ENCODE measurements at regions not wholly inside any gene's neighbourhood (a gene's known extent, or its start where the extent isn't known, plus 50 kb on each side); places are given as distances from the start of the nearest gene placed in this dataset.

GRCh38 chr2:222780051-222780450 lies 80.8 kb upstream of the ACSL3 start:
- no CpG with 5 or more reads among the region's 4 CpGs for WGBS (ENCODE audit: extremely low coverage, insufficient read length, low lambda C conversion rate)
- Histone ChIP-seq H4K5ac (ENCODE audit: insufficient read length, low read depth, low read length) (no peak overlapping the region), H3K79me1 (ENCODE audit: insufficient read depth, low read depth, low read length, poor library complexity, severe bottlenecking) (no peaks in the 10 kb centered on the region), H2AFZ (ENCODE audit: low read length) (no peak overlapping the region), H3K27ac (ENCODE audit: insufficient read length, low read depth, low read length) (no peak overlapping the region), H3K27me3 (ENCODE audit: insufficient read depth, low read length) (no peaks in the 10 kb centered on the region), H3K56ac (ENCODE audit: insufficient read length, low read depth, low read length) (no peak overlapping the region), H2BK120ac (ENCODE audit: low read depth, low read length, poor library complexity, severe bottlenecking) (no peak overlapping the region), H2BK12ac (ENCODE audit: insufficient read length, low read depth, low read length) (no peak overlapping the region), H3K79me2 (ENCODE audit: insufficient read depth, low read length) (no peaks in the 10 kb centered on the region), H3K23ac (ENCODE audit: insufficient read length, low read depth, low read length) (no peak overlapping the region), H3K9ac (ENCODE audit: extremely low read depth, insufficient read length, low read length) (no peak overlapping the region), H3K18ac (ENCODE audit: insufficient read length, low read depth, low read length) (no peak overlapping the region), H4K91ac (ENCODE audit: insufficient read length, low read depth, low read length) (no peak overlapping the region), H3K14ac (ENCODE audit: insufficient read depth, low read length) (no peak overlapping the region), H3T11ph (ENCODE audit: low read length) (no peak overlapping the region), H2BK15ac (ENCODE audit: low read depth, low read length) (no peak overlapping the region), H3K4ac (ENCODE audit: low read depth, low read length) (no peak overlapping the region), H3K4me1 (ENCODE audit: insufficient read depth, low read length) (no peaks in the 10 kb centered on the region), H2BK5ac (ENCODE audit: insufficient read length, low read length) (no peak overlapping the region), H3K4me2 (ENCODE audit: insufficient read depth, insufficient read length, low read length) (no peak overlapping the region), H3K23me2 (ENCODE audit: insufficient read length, low read depth, low read length, poor library complexity, severe bottlenecking) (no peaks in the 10 kb centered on the region), H2BK20ac (ENCODE audit: low read depth, low read length, poor library complexity, severe bottlenecking) (no peak overlapping the region), H2AK5ac (ENCODE audit: insufficient read length, low read length) (no peak overlapping the region), H3K9me3 (ENCODE audit: control insufficient read depth, low read depth, low read length) (no peaks in the 10 kb centered on the region), H4K20me1 (ENCODE audit: control insufficient read depth, insufficient read depth, insufficient read length) (no peaks in the 10 kb centered on the region), H4K8ac (replicated peaks; ENCODE audit: insufficient read length, low read depth, low read length) (no peak overlapping the region)
- no peak overlapping the region for H3K4me3 Mint-ChIP-seq
- peaks cover 0 to under 1% of the 10 kb centered on the region in 2 experiments; a peak in 3 of 4 replicates for H3K4me1 Mint-ChIP-seq
- TF ChIP-seq CTCF (conservative IDR thresholded peaks at IDR 0.05), result no peak
- H3K36me3 Mint-ChIP-seq (ENCODE audit: insufficient read depth in 1 of 3, low read depth in 3 of 3), result no peaks in the 10 kb centered on the region
- no peaks in the 10 kb centered on the region; the same call in 1 of the 2 replicates for H3K27me3 Mint-ChIP-seq (ENCODE audit: low read depth)
- DNase-seq, result no peak
- no peaks in the 10 kb centered on the region for H3K9me3 Mint-ChIP-seq
- H3K27ac Mint-ChIP-seq, result no peak overlapping the region

Data from H9 (cell line).